HuH-7.5 (cell line): ENCODE measurements at regions not wholly inside any gene's neighbourhood (a gene's known extent, or its start where the extent isn't known, plus 50 kb on each side); places are given as distances from the start of the nearest gene placed in this dataset.

Experiments used
- DNase-seq: peaks from one replicate; pipeline ENCODE4 v3.0.0; 2011; ENCODE audit warnings: low spot score

GRCh38 chr20:17017232-17017631, 209.6 kb upstream of the PCSK2 start:
- DNase-seq = no peak

- DNase-seq = no peak
These were observed 205.4 kb upstream of the PCSK2 start for GRCh38 chr20:17021481-17021880.

DNA sequence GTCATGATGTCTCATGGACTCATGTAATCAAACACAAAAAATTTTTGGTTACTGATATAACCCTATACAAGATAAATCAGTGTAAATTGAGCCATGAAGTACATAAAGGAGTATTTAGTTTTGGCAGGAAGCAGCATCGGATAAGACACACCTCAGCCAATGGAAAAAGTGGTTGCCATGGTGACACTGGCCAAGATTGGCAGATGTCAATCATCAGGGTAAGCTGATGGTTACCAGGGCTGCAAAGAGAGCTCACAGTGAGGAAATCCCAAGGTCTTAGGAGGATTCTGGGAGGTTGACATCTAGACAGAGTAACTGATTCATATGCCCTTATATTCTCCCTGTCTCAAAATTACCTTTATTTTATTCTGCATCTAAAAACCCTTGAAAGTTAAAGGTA, 203.8 kb upstream of the PCSK2 start:
- no peak for DNase-seq

GRCh38 chr20:17023806-17024205, 203.0 kb upstream of the PCSK2 start:
- no peak for DNase-seq

- no peak for DNase-seq
These were observed 202.2 kb upstream of the PCSK2 start for GRCh38 chr20:17024513-17025119.

GRCh38 chr20:17026346-17026745, 200.5 kb upstream of the PCSK2 start:
- no peak for DNase-seq

- DNase-seq = no peak
These were observed 197.1 kb upstream of the PCSK2 start for GRCh38 chr20:17029698-17030097.

- no peak for DNase-seq
These were observed 190.3 kb upstream of the PCSK2 start for GRCh38 chr20:17036541-17036940.

- no peak for DNase-seq
These were observed 184.7 kb upstream of the PCSK2 start for GRCh38 chr20:17042122-17042521.

- no peak for DNase-seq
These were observed 183.5 kb upstream of the PCSK2 start for GRCh38 chr20:17043323-17043722.

DNA sequence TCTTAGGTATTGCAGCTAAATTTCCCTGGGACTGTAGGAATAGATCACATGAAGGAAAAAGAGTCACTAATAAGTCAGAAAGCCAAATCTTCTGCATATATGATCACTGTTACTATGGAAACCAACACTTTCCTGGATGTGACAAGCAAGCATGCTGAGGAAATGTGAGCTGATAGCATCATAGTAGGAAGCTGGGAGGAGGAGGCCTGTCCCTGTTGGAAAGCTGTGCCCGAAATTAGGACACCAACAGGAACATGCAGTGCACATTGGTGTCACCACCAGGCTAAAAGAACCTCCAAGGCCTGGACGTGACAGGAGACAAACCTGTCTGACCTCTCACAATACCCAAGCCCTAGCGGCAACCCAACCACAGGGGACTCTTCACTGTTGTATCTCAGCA, 181.9 kb upstream of the PCSK2 start:
- no peak for DNase-seq

DNA sequence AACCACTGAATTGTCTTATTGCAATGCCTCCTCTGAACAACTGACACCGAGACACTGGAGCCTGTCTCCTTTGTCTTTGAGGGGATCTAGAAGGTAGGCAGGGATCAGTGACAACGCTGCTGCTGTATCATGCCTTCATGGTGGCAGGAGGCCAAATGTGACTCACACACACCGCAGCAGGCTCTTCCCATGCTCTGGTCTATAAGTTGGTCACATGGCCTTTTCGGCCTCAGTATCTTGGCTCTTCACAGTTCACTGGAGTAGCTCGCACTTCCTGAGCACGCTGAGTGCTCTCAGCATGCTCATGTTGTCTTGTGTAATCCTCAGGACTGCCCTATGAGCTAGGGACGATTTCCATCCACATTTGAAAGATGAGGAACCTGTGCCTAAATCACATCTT, 167.4 kb upstream of the PCSK2 start:
- DNase-seq = no peak

DNA sequence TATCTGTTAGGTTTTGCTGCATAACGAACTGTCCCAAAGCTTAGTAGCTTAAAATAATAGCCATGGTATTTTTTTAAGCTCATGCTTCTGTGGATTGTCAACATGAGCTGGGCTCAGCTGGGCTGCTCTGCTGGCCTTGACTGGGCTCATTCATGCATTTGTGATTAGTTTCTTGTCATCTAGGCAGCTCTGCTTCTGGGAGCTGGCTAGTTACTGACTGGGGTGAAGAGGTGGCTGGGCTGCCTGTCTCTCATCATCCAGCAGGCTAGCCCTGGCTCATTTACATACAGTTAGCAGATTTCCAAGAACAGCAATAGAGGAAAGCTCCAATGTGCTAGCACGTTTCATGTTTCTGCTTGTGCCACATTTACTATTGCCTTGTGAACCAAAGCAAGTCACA, 165.1 kb upstream of the PCSK2 start:
- DNase-seq = no peak

DNA sequence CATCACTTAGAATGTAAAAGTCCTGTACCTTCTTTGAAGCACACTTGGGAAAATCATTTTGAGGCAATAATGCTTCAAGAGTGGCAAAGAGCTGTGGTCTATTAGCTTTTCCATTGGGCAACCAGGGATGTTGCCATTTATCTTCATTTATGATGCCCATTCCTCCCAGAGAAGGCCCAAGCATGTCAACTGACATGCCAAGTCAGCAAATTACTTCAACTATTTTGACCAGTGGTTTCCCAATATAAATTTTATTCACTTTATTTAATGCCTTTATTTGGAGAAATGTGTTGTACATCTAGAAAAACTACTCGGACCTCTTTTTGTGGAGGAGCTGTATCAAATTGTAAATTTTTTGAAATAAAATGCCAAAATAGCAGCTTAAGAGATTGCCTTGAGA, 164.1 kb upstream of the PCSK2 start:
- no peak for DNase-seq

GRCh38 chr20:17066902-17067301, 159.9 kb upstream of the PCSK2 start:
- no peak for DNase-seq

DNA sequence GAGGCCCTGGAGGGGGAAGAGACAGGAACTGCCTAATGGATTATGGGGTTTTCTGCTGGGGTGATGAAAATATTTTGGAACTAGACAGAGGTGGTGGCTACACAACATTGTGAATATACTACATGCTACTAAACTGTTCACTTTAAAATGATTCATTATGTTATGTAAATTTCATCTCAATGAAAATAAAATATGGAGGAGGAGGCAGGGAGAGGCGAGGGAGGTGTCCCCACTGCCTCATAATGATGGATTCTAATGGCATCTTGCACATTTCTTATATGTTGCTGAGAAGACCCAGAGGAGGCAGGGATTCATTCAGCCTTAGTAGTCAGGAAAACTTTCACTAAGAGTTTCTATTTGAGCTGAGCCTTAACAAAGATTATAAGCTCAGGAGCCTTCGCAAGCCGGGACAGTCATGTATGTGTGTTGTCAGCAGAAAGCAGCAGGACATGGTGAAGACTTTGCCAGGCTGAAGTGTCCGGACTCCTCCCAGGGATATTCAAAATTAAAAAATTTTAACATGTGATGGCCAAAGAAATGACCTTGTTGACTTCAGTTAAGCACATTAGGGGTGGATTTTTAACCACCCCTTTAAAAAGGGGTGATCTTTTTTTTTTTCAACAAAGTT, 158.6 kb upstream of the PCSK2 start:
- no peak for DNase-seq

DNA sequence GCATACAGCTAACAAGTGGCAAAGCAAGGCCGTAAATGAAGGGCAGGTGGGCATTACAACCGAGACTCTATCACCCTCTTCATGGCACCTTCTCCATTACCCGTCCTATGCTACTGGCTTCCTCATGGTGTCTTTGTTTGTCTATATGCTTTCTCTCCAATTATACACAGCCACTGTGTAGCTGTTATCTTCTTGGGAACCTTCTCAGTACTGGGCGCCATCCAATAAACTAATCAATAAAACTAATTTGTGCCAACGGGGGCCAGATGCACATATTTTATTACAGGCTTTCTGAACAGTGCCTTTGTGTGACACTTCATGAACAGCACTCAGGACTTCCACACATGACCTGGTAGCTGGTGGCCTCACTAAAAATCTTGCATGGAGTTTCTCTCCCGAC, 149.8 kb upstream of the PCSK2 start:
- no peak for DNase-seq

- DNase-seq = no peak
These were observed 143.1 kb upstream of the PCSK2 start for GRCh38 chr20:17083738-17084137.

DNA sequence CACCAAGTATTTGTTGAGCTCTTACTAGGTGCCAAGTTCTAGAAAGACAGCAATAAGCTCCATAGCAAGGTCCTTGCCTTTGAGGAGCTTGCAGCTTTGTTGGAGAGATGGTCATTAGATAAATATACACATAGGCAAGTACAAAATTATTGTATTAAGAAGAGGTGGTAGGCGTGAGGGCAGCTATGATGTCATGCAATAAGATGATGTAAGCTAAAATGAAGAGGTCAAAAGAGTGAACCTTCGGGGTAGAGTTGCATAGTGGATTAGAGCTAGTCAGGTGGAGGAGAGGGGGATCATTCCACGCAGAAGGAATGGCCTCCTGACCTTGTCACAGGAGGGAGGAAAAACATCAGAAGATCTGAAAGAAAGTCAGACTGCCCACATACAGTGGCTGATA, 141.9 kb upstream of the PCSK2 start:
- DNase-seq = no peak

- DNase-seq = no peak
These were observed 133.1 kb upstream of the PCSK2 start for GRCh38 chr20:17093782-17094181.

- no peak for DNase-seq
These were observed 129.2 kb upstream of the PCSK2 start for GRCh38 chr20:17097603-17098002.

- no peak for DNase-seq
These were observed 126.3 kb upstream of the PCSK2 start for GRCh38 chr20:17100506-17100905.

GRCh38 chr20:17107127-17107526, 119.7 kb upstream of the PCSK2 start:
- no peak for DNase-seq

GRCh38 chr20:17108896-17109295, 117.9 kb upstream of the PCSK2 start:
- no peak for DNase-seq
